Trophoblast cell (in vitro differentiated cells and primary cell): ENCODE measurements at regions not wholly inside any gene's neighbourhood (a gene's known extent, or its start where the extent isn't known, plus 50 kb on each side); places are given as distances from the start of the nearest gene placed in this dataset.
A peak's percentile ranks its signal among the peaks of the same experiment; 100 is the strongest.

ENCODE experiments used
- DNase-seq, 2 donors: peaks; one replicate each; pipeline ENCODE4 v3.0.0-alpha.2; 2016
- H2AFZ ChIP-seq: 2 replicates; pipeline ENCODE4 v1.6.1; 2013; ENCODE audit warnings: low read length, moderate library complexity, mild to moderate bottlenecking; ENCODE audit not compliant: insufficient read depth, poor library complexity
- H2AK5ac ChIP-seq: 2 replicates; pipeline ENCODE4 v1.6.1; 2013; ENCODE audit warnings: mild to moderate bottlenecking, low read length
- H2BK120ac ChIP-seq: 2 replicates; pipeline ENCODE4 v1.6.1; 2013; ENCODE audit warnings: low read length, mild to moderate bottlenecking, moderate library complexity; ENCODE audit not compliant: insufficient read depth, poor library complexity
- H2BK12ac ChIP-seq: 2 replicates; pipeline ENCODE4 v1.6.1; 2013; ENCODE audit warnings: mild to moderate bottlenecking, low read length, moderate library complexity
- H2BK5ac ChIP-seq: 2 replicates; pipeline ENCODE4 v1.6.1; 2013; ENCODE audit warnings: low read length, low read depth, moderate library complexity, mild to moderate bottlenecking; ENCODE audit not compliant: poor library complexity
- H3K14ac ChIP-seq: 2 replicates; pipeline ENCODE4 v1.6.1; 2013; ENCODE audit warnings: mild to moderate bottlenecking, low read length
- H3K18ac ChIP-seq: 2 replicates; pipeline ENCODE4 v1.6.1; 2013; ENCODE audit warnings: mild to moderate bottlenecking, low read length
- H3K23ac ChIP-seq: 2 replicates; pipeline ENCODE4 v1.6.1; 2013; ENCODE audit warnings: low read length
- H3K27ac ChIP-seq: 2 replicates; pipeline ENCODE4 v1.5.1; 2013; ENCODE audit warnings: low read depth, mild to moderate bottlenecking, inconsistent platforms, low read length, moderate library complexity
- H3K27me3 ChIP-seq: 2 replicates; pipeline ENCODE4 v1.6.1; 2013; ENCODE audit warnings: inconsistent platforms, mild to moderate bottlenecking, low read length, moderate library complexity; ENCODE audit not compliant: insufficient read depth
- H3K36me3 ChIP-seq, 2 experiments: 1 replicate in 1 of 2; 2 replicates in 1 of 2; pipeline ENCODE4 v1.6.1; 2013; ENCODE audit warnings: low read length in 2 of 2, mild to moderate bottlenecking in 2 of 2, moderate library complexity in 1 of 2; ENCODE audit not compliant: insufficient read depth in 2 of 2, control insufficient read depth in 1 of 2
- H3K4ac ChIP-seq: 2 replicates; pipeline ENCODE4 v1.6.1; 2013; ENCODE audit warnings: low read depth, mild to moderate bottlenecking, low read length, moderate library complexity
- H3K4me1 ChIP-seq, 2 experiments: 1 replicate in 1 of 2; 2 replicates in 1 of 2; pipeline ENCODE4 v1.6.1; 2013; ENCODE audit warnings: low read length in 2 of 2, mild to moderate bottlenecking in 2 of 2, moderate library complexity in 1 of 2; ENCODE audit not compliant: insufficient read depth in 2 of 2, control insufficient read depth in 1 of 2
- H3K4me2 ChIP-seq: 2 replicates; pipeline ENCODE4 v1.6.1; 2013; ENCODE audit warnings: inconsistent platforms, mild to moderate bottlenecking, low read length, moderate library complexity
- H3K4me3 ChIP-seq: 2 replicates; pipeline ENCODE4 v1.5.1; 2013; ENCODE audit warnings: mild to moderate bottlenecking, low read depth, low read length, inconsistent platforms
- H3K79me1 ChIP-seq: one replicate; pipeline ENCODE4 v1.6.1; 2013; ENCODE audit warnings: low read length
- H3K79me2 ChIP-seq: 2 replicates; pipeline ENCODE4 v1.6.1; 2013; ENCODE audit warnings: low read length, mild to moderate bottlenecking; ENCODE audit not compliant: control insufficient read depth, insufficient read depth, poor library complexity
- H3K9ac ChIP-seq: 2 replicates; pipeline ENCODE4 v1.6.1; 2013; ENCODE audit warnings: mild to moderate bottlenecking, low read length
- H3K9me3 ChIP-seq: 2 replicates; pipeline ENCODE4 v1.6.1; 2013; ENCODE audit warnings: low read depth, mild to moderate bottlenecking, control low read depth, inconsistent platforms, low read length; ENCODE audit not compliant: insufficient read depth
- H4K12ac ChIP-seq: 2 replicates; pipeline ENCODE4 v1.6.1; 2013; ENCODE audit warnings: low read depth, mild to moderate bottlenecking, low read length, moderate library complexity
- H4K8ac ChIP-seq: 2 replicates; pipeline ENCODE4 v1.6.1; 2013; ENCODE audit warnings: low read depth, mild to moderate bottlenecking, low read length, moderate library complexity
- H4K91ac ChIP-seq: one replicate; pipeline ENCODE4 v1.6.1; 2013; ENCODE audit warnings: low read depth, mild to moderate bottlenecking, low read length, moderate library complexity
- WGBS: extraction: QIAGEN DNeasy Blood & Tissue Kit; methylation state at CpG from one replicate; pipeline ENCODE4 v1.1.7; 2013; ENCODE audit warnings: missing lambda C conversion rate; ENCODE audit not compliant: insufficient read length, insufficient coverage; ENCODE audit errors: extremely low coverage; 5-methylcytosine and 5-hydroxymethylcytosine counted together

GRCh38 chr9:91500509-91501014 is 76.9 kb upstream of the NFIL3 start:
- Histone ChIP-seq H4K91ac (no peak overlapping the region), H2AFZ (no peak overlapping the region), H3K79me2 (no peaks in the 10 kb centered on the region), H3K23ac (no peak overlapping the region), H2BK120ac (no peak overlapping the region), H3K9ac (no peak overlapping the region), H3K14ac (no peak overlapping the region), H3K9me3 (no peaks in the 10 kb centered on the region), H3K4ac (no peak overlapping the region), H3K27me3 (no peaks in the 10 kb centered on the region), H3K27ac (no peak overlapping the region), H2BK12ac (no peak overlapping the region), H3K4me3 (no peak overlapping the region), H4K12ac (no peak overlapping the region), H3K4me2 (no peak overlapping the region), H3K79me1 (no peaks in the 10 kb centered on the region), H2AK5ac (no peak overlapping the region), H4K8ac (no peak overlapping the region), H3K36me3 (no peaks in the 10 kb centered on the region), H3K18ac (no peak overlapping the region), H3K4me1 (peaks cover 4 to 11% of the 10 kb centered on the region in 2 experiments), H2BK5ac (no peak overlapping the region)
- DNase-seq: no peak
- WGBS: no CpG with 5 or more reads among the region's 9 CpGs

GRCh38 chr9:91496351-91496750 is 72.7 kb upstream of the NFIL3 start:
- H3K14ac ChIP-seq: no peak overlapping the region
- no peaks in the 10 kb centered on the region for H3K36me3 ChIP-seq
- no peaks in the 10 kb centered on the region for H3K9me3 ChIP-seq
- H3K4ac ChIP-seq: no peak overlapping the region
- WGBS: no CpG with 5 or more reads among the region's 7 CpGs
- H2BK12ac ChIP-seq: no peak overlapping the region
- H3K23ac ChIP-seq: no peak overlapping the region
- H2AK5ac ChIP-seq: no peak overlapping the region
- no peak overlapping the region for H4K12ac ChIP-seq
- no peak overlapping the region for H2BK5ac ChIP-seq
- peaks cover 4 to 7% of the 10 kb centered on the region in 2 experiments for H3K4me1 ChIP-seq
- H3K79me1 ChIP-seq: no peaks in the 10 kb centered on the region
- no peak overlapping the region for H3K27ac ChIP-seq
- no peaks in the 10 kb centered on the region for H3K27me3 ChIP-seq
- H4K91ac ChIP-seq: no peak overlapping the region
- no peak overlapping the region for H3K18ac ChIP-seq
- H3K79me2 ChIP-seq: no peaks in the 10 kb centered on the region
- no peak overlapping the region for H2AFZ ChIP-seq
- no peak overlapping the region for H3K4me3 ChIP-seq
- H3K9ac ChIP-seq: no peak overlapping the region
- no peak overlapping the region for H4K8ac ChIP-seq
- no peak for DNase-seq
- no peak overlapping the region for H2BK120ac ChIP-seq
- H3K4me2 ChIP-seq: no peak overlapping the region

DNA sequence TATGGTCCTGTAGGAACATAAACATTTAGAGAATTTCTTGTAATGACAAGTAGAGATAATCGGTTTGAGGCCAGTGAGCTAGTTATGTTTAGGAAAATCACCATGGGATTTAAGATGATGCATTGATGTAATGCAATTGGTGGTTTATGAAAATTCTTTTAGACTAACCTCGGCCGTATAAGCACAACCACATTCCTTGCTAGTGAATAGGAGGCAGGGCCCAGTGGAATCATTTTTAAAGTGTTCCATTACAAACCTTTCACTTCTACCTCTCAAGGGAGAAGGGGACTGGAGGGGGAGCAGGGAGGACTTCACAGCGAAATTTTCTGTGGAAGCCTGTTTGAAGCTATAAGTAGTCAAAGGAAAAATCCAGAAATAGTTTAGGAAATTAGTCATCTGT is 71.8 kb upstream of the NFIL3 start:
- DNase-seq: peak in 1 of 2 donors; percentile 60
- no peaks in the 10 kb centered on the region for H3K79me1 ChIP-seq
- H2BK5ac ChIP-seq: no peak overlapping the region
- H2AK5ac ChIP-seq: no peak overlapping the region
- no peak overlapping the region for H2BK120ac ChIP-seq
- no peak overlapping the region for H2BK12ac ChIP-seq
- no peak overlapping the region for H3K4ac ChIP-seq
- H4K12ac ChIP-seq: no peak overlapping the region
- H3K79me2 ChIP-seq: no peaks in the 10 kb centered on the region
- H3K4me1 ChIP-seq: peaks cover 4 to 7% of the 10 kb centered on the region in 2 experiments
- H3K14ac ChIP-seq: no peak overlapping the region
- no peaks in the 10 kb centered on the region for H3K27me3 ChIP-seq
- H3K18ac ChIP-seq: no peak overlapping the region
- H3K9ac ChIP-seq: no peak overlapping the region
- H3K23ac ChIP-seq: no peak overlapping the region
- H3K36me3 ChIP-seq: no peaks in the 10 kb centered on the region
- H4K8ac ChIP-seq: no peak overlapping the region
- H3K27ac ChIP-seq: no peak overlapping the region
- no peak overlapping the region for H4K91ac ChIP-seq
- H3K4me2 ChIP-seq: no peak overlapping the region
- WGBS: no CpG with 5 or more reads among the region's 4 CpGs
- H2AFZ ChIP-seq: no peak overlapping the region
- no peaks in the 10 kb centered on the region for H3K9me3 ChIP-seq
- H3K4me3 ChIP-seq: no peak overlapping the region

DNA sequence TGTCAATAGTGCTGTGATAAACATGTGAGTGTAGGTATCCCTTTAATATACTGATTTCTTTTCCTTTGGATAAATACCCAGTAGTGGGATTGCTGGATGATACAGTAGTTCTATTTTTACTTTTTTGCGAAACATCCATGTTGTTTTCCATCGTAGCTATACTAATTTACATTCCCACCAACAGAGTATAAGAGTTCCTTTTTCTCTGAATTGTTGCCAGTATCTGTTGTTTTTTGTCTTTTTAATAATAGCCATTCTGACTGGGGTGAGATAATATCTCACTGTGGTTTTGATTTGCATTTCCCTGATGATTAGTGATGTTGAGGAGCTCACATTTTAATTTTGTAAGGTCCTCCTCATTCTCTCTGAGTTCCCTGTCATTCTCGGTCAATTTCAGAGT is 71.1 kb upstream of the NFIL3 start:
- H2BK120ac ChIP-seq: no peak overlapping the region
- H4K12ac ChIP-seq: no peak overlapping the region
- no peak overlapping the region for H2AK5ac ChIP-seq
- no peak overlapping the region for H2BK12ac ChIP-seq
- H3K36me3 ChIP-seq: no peaks in the 10 kb centered on the region
- H3K4me1 ChIP-seq: peaks cover 4 to 7% of the 10 kb centered on the region in 2 experiments
- no peaks in the 10 kb centered on the region for H3K79me2 ChIP-seq
- DNase-seq: no peak
- H3K27me3 ChIP-seq: no peaks in the 10 kb centered on the region
- no peaks in the 10 kb centered on the region for H3K79me1 ChIP-seq
- no peak overlapping the region for H3K23ac ChIP-seq
- no peak overlapping the region for H4K8ac ChIP-seq
- no peak overlapping the region for H2AFZ ChIP-seq
- no peak overlapping the region for H3K27ac ChIP-seq
- H3K4ac ChIP-seq: no peak overlapping the region
- WGBS: no CpG with 5 or more reads among the region's 3 CpGs
- H3K4me3 ChIP-seq: no peak overlapping the region
- H3K18ac ChIP-seq: no peak overlapping the region
- no peak overlapping the region for H4K91ac ChIP-seq
- H3K9ac ChIP-seq: no peak overlapping the region
- no peak overlapping the region for H2BK5ac ChIP-seq
- no peak overlapping the region for H3K4me2 ChIP-seq
- no peaks in the 10 kb centered on the region for H3K9me3 ChIP-seq
- no peak overlapping the region for H3K14ac ChIP-seq
